DMS153 treated with DMSO at 0.1 percent for 48 hours (cell line): ENCODE measurements at regions not wholly inside any gene's neighbourhood (a gene's known extent, or its start where the extent isn't known, plus 50 kb on each side); places are given as distances from the start of the nearest gene placed in this dataset.

Experiments used
- DNase-seq: peaks from one replicate; lab custom pipeline; 2025; ENCODE audit not compliant: unreplicated experiment; lab: John Stamatoyannopoulos, UW

DNA sequence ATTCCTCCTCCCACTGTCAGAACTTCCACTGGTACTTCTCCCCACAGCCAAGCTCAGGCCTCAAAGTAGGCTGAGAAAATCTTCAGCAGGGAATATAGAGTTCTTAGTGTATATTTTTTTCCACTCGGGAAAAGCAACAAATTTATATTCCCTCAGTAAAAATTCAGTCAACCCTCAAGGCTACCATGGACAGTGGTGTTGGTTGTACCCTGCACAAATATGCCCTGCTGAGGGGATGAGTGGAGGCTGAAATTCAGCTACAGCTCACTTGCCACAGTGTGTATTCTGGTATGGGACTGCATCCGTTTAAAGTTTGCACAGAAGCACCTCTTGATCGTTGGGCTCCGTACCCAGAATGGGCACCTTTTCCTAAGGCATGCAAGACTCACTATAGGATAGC, 90.8 kb upstream of the LGALSL start:
- no peak for DNase-seq

DNA sequence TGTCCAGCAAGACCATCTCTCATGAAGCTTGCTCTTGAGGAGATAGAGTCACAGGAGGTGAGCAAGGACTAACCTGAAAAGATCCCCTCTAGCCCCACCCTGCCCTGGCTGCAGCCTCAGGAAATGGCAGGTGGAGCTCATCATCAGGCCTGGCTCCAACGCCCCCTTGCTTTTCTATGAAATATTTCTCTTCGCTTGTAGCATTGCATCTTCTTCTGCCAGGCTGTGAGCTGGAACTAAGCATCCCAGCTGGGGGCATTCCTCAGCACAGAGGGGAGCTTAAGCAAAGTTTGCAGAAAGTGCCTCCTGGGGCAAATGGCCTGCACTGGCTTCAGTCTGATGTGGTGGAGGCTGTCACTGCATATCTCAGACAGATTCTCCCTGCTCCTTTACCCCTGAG, 90.1 kb upstream of the LGALSL start:
- no peak for DNase-seq

DNA sequence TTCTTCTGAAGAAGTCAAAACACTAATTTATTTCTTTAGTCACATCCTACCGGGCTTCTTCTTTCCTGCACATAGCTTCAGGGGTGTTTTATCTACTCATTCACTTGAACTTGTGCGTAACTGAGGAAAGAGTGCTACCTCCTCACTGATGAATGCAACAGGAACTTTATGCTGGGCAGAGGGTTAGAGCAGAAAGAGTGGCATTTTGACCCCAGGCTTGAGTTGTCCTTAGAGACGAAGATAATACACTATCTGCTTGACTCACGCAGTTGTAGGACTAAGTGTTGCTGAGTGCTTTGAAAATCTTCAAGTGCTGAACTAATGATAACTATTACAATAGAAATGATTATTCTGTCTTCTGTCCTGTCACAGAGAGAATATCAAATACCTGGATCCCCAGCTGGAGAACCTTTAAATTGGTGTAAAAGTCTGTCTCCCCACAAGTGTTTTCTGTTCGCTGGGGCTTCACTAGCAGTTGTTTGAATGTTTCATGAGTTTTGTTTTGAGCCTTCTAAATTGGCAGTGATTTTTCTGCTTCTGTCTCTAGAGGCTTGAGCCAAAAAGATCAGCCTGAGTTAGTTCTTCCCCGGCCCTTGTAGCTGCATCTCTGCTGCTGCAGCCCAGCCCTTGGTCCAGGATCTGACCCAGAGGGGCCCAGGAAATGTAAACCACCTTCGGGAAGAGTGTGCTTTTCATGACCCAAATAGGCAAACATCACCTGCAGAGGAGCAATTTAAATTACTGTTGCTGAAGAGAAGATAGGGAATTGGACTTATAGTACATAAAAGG, 86.3 kb upstream of the LGALSL start:
- DNase-seq = no peak

DNA sequence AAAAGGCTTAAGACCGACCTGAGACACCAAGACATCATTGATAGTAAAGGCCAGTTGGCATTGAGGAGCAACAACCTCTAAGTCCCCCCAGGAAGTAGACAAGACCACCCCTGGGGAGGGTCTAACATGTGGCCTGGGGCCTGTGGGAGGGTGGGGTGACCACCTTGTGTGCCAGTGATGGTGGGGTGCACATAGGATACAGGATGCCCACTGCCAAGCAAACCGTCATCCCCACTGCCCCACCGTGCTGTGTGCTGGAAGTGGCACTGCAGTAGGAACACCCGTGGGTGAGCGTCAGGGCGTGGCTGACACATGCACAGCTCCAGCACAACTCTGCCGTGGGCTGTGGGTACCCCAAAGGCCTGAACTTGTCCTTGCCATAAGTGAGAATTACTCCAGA, 84.3 kb upstream of the LGALSL start:
- no peak for DNase-seq

DNA sequence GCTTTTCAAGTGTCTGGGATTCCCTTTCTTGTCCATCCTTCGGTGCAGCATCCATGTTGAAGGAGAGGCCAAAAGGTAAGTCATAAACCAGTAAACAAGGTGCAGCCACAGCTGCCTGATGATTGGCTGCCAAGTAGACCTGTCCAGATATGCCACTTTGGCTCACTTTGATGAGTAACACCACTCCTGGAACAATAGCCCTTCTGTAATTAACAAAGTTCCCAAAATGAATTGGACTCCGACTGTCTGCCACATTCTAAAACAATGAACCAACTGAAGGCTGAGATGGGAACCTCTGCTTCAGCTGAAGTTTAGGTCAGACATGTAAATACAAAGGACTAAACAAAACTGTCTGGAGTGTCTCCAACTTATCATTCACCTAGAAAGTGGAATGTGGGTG, 82.2 kb upstream of the LGALSL start:
- no peak for DNase-seq

DNA sequence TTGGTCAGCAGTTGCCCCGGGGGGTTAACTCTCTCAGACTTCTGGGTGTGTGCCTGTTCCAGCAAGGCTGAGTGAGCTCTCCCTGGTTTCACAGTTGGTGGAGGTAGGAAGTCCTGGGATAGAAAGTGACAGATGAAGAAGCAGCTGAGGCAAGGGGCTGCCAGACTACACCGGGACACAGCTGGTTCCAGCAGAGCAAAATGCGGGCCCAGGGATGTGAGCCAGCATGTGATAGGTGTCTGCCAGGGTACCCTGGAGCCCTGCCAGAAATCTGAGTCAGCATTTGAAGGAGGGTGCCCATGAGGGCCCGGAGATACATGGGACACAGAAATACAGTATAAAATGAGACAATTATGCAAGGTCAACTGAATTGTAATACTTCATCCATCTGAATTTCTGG, 79.3 kb upstream of the LGALSL start:
- no peak for DNase-seq

DNA sequence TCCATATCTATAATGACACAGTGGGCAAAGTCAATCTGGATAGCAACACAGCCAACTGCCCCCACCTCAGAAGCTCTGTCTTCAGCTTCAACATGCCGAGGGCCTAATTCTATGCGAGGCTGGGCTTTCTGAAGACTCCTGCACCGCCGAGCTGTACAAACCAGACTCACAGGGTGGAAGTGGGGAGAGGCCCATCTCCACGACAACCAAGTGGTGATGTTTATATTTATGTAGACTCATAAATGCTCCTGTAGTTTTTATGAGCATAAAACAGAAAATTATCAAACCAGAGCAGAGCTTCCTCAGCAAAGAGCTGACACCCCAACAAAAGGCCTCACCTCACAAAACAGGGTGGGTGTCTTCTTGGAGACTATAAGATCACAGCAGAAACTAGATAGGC, 77.0 kb upstream of the LGALSL start:
- no peak for DNase-seq

DNA sequence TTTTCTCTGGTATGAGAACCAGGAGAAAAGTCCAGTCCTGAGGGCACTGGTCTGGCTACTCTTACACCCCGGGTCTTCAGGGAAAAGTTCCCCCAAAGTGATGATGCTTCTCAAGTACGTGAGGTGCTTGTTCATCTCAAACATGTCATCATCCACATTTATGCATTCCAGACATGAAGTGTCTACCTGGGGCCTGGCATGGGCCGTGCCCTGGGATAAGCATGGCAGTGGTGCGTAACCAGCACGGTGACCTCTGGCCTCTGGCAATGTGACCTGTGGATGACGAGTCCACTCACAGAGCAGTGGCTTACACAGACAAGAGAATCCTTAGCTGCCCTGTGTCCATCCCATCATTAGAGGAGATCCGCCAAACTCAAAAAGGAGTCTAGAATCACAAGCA, 74.8 kb upstream of the LGALSL start:
- no peak for DNase-seq

DNA sequence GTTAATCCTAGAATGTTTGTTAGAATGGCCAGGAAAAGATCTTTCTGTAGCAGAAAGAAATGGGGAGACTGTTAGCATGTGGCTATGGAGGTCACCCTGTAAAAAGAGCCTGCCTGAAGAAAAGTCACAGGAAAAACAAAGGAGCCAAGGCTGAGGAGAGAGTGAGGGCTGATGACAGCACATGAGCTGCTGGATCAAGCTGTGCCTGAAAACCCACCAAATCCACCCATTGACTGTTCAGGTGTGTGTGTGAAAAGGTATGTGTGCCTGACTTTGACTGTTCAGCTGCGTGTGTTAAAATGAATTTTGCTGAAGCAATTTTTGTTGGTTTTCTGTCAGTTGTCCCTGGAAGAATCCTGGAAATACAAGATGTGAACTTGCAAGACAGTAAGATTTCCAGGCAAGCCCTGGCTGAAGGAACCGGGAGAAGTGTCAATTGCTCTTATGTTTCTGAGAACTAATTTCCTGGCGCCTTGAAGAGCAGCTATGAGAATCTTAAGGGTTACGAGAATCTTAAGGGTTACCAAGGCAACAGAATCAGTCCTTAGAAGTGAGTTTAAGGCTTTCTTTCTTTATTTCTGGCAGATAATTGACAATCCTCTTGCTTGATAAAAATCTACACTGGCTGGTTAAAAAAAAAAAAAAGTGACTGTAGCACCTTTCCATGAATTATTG, 73.0 kb upstream of the LGALSL start:
- no peak for DNase-seq

DNA sequence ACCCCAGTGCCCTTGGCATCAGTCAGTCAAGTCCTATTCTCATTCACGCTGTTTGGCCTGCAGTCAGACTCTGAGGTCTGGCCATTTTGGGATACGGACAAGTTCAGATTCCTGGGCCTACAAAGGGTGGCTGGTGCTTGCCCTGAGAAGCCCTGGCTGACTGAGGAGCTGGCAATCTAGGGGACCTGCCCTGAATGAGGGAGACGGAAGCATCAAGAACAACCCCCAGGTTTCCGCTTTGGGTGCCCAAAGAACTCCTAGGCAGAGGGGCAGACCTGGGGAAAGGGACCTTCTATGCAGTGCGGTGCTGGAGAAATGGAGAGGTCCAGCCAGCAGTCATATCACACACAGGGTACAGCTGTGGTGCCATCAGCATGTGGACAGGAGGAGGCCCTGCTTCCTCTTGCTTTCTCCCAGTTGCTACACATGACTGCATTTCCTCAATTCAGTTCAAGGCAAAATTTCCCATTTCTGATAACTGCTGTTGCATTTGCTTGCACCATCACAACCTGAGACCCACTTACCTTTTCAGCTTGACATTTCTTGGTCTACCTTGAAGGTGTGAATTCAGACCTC, 70.9 kb upstream of the LGALSL start:
- DNase-seq = no peak

DNA sequence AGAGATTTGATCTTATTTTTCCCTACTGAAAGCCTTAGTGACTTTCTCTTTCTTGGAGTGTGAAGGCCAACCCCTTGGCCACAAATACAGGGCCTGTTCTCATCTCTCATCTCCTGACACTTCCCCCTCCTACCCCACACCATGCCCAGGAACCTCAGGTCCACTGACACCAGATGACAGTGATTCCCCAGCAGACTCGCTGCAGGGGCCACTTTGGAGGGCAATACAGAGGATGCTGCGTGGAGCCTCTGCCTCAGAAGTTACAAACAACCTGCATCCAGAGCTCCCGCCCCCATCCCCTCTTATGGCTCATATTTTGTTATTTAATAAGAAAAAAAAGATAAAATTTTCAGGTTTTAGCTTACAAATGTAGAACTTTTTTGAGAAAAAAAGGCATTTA, 70.1 kb upstream of the LGALSL start:
- DNase-seq = no peak

DNA sequence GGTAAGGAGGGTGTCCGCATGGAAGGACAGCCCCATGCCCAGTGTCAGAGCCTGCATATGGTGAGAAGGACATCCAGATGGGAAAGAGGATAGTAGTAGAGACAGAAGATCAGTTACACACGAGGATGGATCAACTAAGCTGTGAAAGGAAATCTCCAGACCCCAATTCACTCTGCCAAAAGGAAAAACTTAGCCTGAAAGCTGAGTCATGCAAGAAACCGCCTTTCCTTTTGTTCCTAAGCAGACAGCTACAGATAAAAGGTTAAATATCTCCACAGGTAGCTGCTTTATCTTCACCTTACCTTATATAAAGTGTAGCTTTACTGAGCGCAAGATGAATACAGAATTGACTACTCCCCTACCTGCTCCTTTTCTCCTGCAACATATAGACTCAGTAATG, 67.3 kb upstream of the LGALSL start:
- no peak for DNase-seq

DNA sequence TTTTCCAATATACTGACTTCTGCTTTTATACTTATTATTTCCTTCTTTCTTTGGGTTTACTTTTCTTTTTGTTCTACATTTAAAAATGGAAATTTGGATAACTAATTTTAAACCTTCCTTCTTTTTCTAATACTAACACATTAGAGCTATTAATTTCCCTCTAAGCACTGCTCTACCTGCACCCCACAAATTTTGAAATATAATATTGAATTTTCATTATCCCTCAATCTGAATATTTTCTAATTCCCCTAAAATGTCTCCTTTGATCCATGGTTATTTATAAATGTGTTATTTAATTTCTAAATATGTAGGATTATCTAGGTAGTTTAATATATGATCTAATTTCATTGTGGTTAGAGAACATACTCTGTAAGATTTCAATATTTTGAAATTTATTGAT, 63.4 kb upstream of the LGALSL start:
- DNase-seq = no peak

DNA sequence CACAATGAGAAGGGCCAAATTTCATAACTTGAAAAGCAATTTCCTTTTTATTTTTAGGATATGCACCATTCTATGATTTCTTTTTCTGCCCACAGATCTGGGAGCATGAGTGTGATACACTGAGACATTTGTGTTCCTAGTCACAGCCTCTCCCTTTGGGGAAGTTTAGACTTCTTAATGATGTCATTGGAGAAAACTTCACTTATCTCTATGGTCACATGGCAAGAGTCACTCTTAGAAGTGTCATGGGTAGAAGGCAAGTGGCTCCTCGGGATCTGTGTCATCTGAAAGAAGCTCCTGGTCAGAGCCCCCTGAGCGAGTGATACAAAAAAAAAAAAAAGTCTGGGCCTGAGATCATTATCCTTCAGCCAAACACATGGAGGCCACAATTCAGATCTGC, 62.5 kb upstream of the LGALSL start:
- no peak for DNase-seq

DNA sequence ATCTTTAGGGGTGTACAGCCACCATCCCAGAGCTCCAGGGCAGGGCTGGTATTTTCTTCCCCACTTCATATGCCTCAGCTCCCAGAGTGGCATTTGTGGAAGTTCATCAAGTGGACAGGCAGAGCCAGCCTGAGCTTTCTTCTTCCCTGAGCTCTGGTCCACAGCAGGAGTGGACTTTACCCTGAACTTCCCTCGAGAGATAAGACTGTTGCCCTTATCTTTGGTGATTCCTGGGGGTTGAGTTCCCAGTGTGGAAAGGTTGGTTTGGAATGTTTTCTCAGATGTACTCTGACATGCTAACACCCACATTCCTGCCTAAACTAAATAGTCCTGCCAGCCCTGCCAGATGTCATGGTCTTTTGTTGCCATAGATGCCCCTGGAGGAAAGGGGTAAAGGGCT, 62.0 kb upstream of the LGALSL start:
- no peak for DNase-seq

DNA sequence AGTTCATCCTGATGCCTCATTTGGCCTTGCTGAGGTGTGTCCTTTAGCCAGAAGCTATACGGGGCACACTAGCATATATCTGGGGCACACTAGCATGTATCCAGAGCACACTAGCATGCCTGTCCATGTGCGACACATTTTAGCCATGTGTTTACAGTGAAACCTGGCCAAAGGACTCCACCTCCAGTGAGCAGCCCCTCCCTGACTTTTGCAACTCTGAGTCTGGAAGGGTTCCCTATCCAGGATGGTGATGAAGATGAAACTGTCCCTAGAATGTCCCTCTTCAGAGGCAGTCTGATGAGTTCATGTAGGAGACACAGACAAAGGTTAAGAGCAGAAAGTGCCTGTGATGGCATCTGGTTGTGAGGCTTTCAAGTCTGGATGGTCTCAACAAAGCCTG, 61.4 kb upstream of the LGALSL start:
- no peak for DNase-seq

DNA sequence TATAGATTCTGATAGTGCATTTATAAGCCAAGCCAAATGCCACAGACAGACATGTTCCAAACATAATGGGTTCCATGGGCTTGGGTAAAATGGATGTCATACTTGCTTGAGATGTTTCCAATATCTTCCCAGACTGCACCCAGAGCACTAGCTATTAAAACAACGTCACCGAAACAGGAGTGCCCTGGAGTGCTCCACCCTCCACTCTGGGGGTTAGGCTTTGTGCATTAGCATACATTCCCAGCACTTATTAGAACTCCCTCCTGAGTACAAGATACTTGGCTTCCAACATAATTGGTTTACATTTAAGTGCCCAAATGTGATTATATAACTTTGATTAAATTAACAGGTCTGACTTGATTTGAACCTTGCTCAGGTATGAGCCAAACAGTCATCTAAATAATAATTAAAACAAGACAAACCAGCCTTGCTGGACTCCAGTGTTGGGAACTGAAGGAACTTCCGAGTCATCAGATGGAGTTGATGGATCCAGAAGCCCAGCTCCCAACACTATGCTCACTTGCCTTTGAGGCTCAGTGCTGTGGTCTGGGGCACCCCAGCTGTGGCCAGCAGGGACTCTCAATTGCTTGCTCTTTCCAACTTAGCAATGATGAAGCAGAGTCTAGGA, 60.5 kb upstream of the LGALSL start:
- no peak for DNase-seq

DNA sequence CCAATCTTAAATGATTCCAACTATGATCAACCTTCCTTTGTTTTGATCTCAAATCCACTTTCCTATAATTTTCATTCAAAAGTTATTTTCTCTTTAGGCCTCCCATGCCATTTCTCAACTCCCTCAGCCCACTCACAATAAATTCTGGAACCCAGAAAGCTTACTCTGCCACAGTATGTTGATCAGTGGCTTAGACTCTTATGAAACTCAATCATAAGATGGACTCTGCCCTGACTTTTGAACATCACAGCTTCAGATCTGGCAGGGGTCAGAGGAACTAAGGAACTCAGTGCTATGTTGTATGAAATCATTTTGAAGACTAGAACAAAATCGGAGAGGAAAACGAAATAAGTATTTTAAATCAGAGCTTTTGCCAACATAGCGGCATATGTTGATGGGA, 59.8 kb upstream of the LGALSL start:
- DNase-seq = no peak

DNA sequence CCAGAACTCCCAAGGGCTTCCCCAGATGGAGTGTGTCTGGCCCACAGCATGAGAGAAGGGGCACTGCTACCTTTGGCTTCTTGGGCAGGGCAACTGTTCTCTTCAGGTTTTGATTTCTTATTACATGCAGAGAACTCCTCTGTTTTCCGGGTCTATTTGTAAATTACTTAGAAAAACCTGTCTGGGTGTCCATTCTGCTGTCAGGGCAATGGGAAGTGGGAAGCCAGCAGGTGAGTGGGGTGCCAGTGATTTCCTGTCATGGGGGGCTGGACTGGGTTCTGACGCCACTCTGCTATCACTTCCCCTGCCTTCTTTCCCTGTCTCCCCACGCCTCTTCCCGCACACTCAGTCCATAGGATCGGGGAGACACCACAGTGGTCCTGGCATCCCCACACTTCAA, 58.0 kb upstream of the LGALSL start:
- no peak for DNase-seq

DNA sequence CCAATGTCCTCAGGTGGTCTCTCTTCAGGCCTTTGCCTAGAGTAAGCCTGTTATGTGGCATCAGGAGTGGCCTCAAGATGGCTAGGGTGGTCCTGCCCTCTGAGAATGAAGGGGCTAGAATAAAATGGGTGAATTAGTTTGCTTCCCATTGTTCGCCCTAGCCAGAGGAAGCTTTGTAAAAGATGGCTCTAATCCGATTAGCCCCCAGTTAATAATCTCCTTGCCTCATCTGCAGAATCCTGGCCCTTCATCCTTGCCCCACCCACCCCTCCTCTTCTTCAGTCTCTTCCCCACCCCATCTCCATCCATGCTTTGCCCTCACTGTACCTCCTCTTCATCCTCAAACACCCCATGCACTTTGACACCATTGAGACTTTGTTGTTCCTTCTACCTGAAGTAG, 57.4 kb upstream of the LGALSL start:
- no peak for DNase-seq

DNA sequence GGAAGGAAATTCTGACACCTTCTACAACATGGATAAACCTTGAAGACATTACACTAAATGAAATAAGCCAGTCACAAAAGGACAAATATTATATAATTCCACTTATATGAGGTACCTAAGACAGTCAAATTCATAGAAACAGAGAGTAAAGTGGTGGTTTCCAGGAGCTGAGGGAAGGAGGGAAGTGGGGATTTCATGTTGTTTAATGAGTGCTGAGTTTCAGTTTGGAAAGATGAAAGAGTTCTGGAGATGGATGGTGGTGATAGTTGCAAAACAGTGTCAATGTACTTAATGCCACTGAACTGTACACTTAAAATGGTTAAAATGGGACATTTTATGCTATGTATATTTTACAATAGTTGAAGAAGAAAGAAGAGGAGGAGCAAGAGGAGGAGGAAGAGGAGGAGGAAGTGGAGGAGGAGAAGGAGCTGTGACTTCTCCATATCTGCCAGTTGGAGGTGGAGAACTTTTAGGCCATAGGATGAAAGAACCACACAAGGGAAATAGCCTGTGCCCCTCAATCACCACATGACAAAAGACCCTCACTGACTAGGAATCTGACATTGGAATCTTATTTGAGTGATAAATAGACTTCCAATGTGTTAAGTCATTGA, 55.3 kb upstream of the LGALSL start:
- no peak for DNase-seq

DNA sequence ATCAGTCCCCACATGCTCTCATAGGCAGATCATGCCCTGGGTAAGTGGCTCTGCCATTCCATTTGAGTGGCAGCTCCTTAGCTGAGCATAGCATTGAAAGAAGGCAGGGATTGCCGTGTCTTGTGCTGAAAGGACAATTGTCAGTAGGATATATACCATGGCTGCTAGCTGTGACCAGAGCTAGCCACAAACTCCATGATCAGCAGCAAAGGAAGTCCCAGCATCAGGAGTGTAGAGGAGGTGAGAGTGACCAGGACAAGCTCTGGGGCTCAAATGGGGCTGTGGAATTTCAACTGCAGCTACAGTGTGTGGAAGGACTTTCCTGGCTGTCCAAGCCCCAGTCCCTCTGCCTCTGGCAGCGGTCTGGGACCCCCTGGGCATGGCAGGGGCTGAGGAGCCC, 54.4 kb upstream of the LGALSL start:
- no peak for DNase-seq
